ENCODE measurements at regions not wholly inside any gene's neighbourhood (a gene's known extent, or its start where the extent isn't known, plus 50 kb on each side); places are given as distances from the start of the nearest gene placed in this dataset.

DNA sequence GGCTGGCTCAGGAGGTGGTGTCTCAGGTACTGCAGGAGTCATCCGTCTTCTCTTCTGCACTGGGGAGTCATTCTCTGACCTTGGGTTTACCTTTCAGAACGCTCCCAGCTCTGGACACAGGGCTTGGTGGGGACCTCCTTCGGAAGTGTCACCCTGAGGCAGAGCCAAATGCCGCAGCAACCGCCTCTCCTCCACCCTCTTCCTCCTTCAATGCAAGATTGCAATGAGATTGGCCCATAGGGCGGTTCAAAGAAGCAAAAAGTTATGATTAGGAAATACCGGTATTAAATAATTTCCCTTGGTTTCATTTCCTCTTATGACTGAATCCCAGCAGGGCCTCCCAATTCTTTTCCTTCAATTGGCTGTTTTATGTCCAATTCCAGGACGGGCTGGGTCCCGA is 178.8 kb downstream of the ACKR3 start:
- no peaks in the 10 kb centered on the region for H3K36me3 ChIP-seq
- peaks cover 0 to 14% of the 10 kb centered on the region in 2 donors for H3K4me1 ChIP-seq
- no peak overlapping the region for H3K27ac ChIP-seq
- no peak overlapping the region for H3K4me3 ChIP-seq
- no peaks in the 10 kb centered on the region for H3K9me3 ChIP-seq
- TF ChIP-seq, protein P1, sequence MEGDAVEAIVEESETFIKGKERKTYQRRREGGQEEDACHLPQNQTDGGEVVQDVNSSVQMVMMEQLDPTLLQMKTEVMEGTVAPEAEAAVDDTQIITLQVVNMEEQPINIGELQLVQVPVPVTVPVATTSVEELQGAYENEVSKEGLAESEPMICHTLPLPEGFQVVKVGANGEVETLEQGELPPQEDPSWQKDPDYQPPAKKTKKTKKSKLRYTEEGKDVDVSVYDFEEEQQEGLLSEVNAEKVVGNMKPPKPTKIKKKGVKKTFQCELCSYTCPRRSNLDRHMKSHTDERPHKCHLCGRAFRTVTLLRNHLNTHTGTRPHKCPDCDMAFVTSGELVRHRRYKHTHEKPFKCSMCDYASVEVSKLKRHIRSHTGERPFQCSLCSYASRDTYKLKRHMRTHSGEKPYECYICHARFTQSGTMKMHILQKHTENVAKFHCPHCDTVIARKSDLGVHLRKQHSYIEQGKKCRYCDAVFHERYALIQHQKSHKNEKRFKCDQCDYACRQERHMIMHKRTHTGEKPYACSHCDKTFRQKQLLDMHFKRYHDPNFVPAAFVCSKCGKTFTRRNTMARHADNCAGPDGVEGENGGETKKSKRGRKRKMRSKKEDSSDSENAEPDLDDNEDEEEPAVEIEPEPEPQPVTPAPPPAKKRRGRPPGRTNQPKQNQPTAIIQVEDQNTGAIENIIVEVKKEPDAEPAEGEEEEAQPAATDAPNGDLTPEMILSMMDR (IDR thresholded peaks at IDR 0.05), result no peak
- H3K27me3 ChIP-seq, result no peaks in the 10 kb centered on the region
- peak; percentile 66 for DNase-seq (ENCODE audit: low spot score)

DNA sequence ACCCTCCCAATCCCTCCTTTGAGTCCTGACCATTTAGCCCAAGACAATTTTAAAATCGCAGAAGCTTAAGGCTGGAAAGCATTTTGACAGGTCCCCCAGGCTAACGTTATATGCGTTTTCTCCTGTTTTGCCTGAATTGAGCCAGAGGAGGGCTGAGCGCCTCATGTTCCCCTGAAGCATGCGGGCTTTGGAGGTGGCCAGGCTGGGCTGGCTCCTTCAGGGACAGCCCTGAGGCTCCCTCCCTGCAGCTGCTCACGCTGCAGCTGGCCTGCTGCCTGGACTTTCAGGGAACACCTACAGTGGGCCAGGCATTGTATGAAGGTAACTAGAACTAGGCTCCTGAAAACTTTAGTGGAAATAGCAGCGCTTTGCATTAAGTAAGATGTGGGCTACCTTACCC is 179.2 kb downstream of the ACKR3 start:
- H3K4me3 ChIP-seq, result no peak overlapping the region
- no peak for DNase-seq (ENCODE audit: low spot score)
- H3K36me3 ChIP-seq, result no peaks in the 10 kb centered on the region
- no peak overlapping the region for H3K27ac ChIP-seq
- H3K27me3 ChIP-seq, result no peaks in the 10 kb centered on the region
- H3K9me3 ChIP-seq, result no peaks in the 10 kb centered on the region
- TF ChIP-seq, protein P1 (IDR thresholded peaks at IDR 0.05), result no peak
- H3K4me1 ChIP-seq, result peaks cover 0 to 14% of the 10 kb centered on the region in 2 donors

DNA sequence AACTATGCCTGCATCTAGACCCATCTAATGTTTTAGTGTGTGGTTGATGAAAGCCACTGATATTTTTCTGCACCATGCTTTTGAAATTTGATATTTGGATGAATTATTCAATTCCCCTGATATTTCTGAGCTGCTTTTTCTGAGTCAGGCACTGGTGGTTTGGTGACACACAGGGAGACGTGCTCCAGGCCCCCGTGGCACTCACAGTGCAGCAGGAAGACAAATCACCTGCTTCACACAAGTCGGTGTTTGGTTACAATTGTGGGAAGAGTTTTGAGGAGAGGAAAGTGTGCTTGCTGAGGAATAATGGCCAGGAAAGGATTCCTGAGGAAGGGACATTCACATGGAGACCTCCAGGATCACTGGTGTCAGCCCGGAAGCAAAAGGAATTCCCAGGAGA is 179.7 kb downstream of the ACKR3 start:
- Histone ChIP-seq H3K4me3 (no peak overlapping the region), H3K9me3 (no peaks in the 10 kb centered on the region), H3K4me1 (peaks cover 0 to 14% of the 10 kb centered on the region in 2 donors), H3K27me3 (no peaks in the 10 kb centered on the region), H3K36me3 (no peaks in the 10 kb centered on the region), H3K27ac (no peak overlapping the region)
- DNase-seq (ENCODE audit: low spot score), result no peak
- TF ChIP-seq, protein P1 (IDR thresholded peaks at IDR 0.05), result no peak

DNA sequence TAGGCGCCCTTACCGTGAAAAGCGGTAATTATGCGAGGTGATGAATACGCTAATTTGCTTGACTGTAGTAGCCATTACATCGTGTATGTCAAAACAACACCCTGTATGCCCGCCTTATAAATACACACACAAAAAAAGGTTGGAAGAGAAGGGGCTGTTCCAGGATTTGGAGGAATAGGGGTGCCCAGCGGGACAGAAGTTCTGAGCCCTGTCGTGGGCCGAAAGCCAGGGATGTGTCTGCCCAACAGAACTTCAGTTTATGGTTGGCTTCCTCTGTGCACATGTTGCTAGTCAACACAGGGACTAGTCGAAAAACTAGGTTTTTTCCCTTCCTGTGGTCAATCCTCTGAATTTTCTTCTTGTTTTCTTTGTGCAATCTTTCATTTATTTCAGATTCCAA is 182.5 kb downstream of the ACKR3 start:
- Histone ChIP-seq H3K9me3 (no peaks in the 10 kb centered on the region), H3K4me3 (no peak overlapping the region), H3K27me3 (no peaks in the 10 kb centered on the region), H3K4me1 (peaks cover 0 to 14% of the 10 kb centered on the region in 2 donors), H3K36me3 (no peaks in the 10 kb centered on the region), H3K27ac (no peak overlapping the region)
- DNase-seq (ENCODE audit: low spot score), result peak; percentile 49
- TF ChIP-seq, protein P1 (IDR thresholded peaks at IDR 0.05), result no peak

DNA sequence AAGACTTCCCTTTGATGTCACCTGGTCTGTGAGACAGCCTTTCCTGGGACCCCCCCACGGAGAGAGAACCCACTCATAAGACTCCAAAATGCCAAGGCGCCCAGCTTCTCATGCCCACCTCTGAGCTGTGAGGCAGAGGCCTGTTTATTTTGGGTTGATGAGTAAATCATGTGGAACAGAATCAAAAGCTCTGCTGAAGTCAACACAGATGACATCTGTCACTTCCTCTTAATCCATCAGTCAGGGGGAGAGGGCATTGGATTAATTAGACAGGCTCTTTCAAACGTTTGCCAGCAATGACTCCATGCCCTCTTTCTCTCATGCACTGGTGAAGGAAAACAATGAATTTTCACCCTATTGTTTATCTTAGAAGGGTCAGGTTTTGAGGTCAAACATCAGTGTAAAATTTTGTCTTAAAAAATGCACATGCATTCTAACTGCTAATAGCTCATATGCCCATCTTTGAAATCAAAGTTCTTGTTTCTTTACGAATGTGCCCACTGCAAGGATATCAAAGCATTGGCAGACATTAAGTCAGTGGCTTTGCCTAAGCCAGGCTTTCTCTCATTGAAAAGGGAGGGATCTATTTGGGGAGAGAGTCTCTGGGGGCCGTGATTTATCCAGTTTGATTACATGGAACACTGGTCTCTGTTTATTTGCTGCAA is 184.1 kb downstream of the ACKR3 start:
- H3K4me1 ChIP-seq, result peaks cover 0 to 9% of the 10 kb centered on the region in 2 donors
- no peaks in the 10 kb centered on the region for H3K36me3 ChIP-seq
- no peaks in the 10 kb centered on the region for H3K9me3 ChIP-seq
- DNase-seq (ENCODE audit: low spot score), result no peak
- no peak overlapping the region for H3K4me3 ChIP-seq
- TF ChIP-seq, protein P1 (IDR thresholded peaks at IDR 0.05), result no peak
- H3K27me3 ChIP-seq, result no peaks in the 10 kb centered on the region
- no peak overlapping the region for H3K27ac ChIP-seq
